IPS-18c (cell line): ENCODE measurements at regions not wholly inside any gene's neighbourhood (a gene's known extent, or its start where the extent isn't known, plus 50 kb on each side); places are given as distances from the start of the nearest gene placed in this dataset.

Source experiments
- H3K4me3 ChIP-seq: 2 replicates; pipeline ENCODE4 v1.7.0; 2013; ENCODE audit warnings: low read depth, mild to moderate bottlenecking, low read length, moderate library complexity; ENCODE audit not compliant: insufficient read depth
- H3K9me3 ChIP-seq: one replicate; pipeline ENCODE4 v1.6.1; 2013; ENCODE audit warnings: mild to moderate bottlenecking, low read length, moderate library complexity; ENCODE audit not compliant: control insufficient read depth, insufficient read depth

- Histone ChIP-seq H3K9me3 (no peaks in the 10 kb centered on the region), H3K4me3 (no peak overlapping the region)
Observed at GRCh38 chr4:177558995-177559394, 116.8 kb upstream of the AGA start.

- Histone ChIP-seq H3K9me3 (no peaks in the 10 kb centered on the region), H3K4me3 (no peak overlapping the region)
Observed at GRCh38 chr4:177562163-177562562, 119.9 kb upstream of the AGA start.

GRCh38 chr4:177562859-177563258 lies 120.6 kb upstream of the AGA start:
- no peak overlapping the region for H3K4me3 ChIP-seq

GRCh38 chr4:177566691-177567090 lies 124.5 kb upstream of the AGA start:
- no peaks in the 10 kb centered on the region for H3K9me3 ChIP-seq
- no peak overlapping the region for H3K4me3 ChIP-seq

More at GRCh38 chr4:177562859-177563258, 120.6 kb upstream of the AGA start:
- no peaks in the 10 kb centered on the region for H3K9me3 ChIP-seq

- H3K9me3 ChIP-seq: no peaks in the 10 kb centered on the region
- no peak overlapping the region for H3K4me3 ChIP-seq
Observed at GRCh38 chr4:177568931-177569330, 126.7 kb upstream of the AGA start.

- no peaks in the 10 kb centered on the region for H3K9me3 ChIP-seq
- no peak overlapping the region for H3K4me3 ChIP-seq
Observed at GRCh38 chr4:177569434-177569833, 127.2 kb upstream of the AGA start.

GRCh38 chr4:177573507-177573906 lies 131.3 kb upstream of the AGA start:
- H3K9me3 ChIP-seq: no peaks in the 10 kb centered on the region
- no peak overlapping the region for H3K4me3 ChIP-seq

GRCh38 chr4:177574446-177574845 lies 132.2 kb upstream of the AGA start:
- Histone ChIP-seq H3K9me3 (no peaks in the 10 kb centered on the region), H3K4me3 (no peak overlapping the region)

GRCh38 chr4:177579649-177580048 lies 137.4 kb upstream of the AGA start:
- Histone ChIP-seq H3K9me3 (no peaks in the 10 kb centered on the region), H3K4me3 (no peak overlapping the region)

- Histone ChIP-seq H3K4me3 (no peak overlapping the region), H3K9me3 (no peaks in the 10 kb centered on the region)
Observed at GRCh38 chr4:177582992-177583391, 140.8 kb upstream of the AGA start.

- Histone ChIP-seq H3K4me3 (no peak overlapping the region), H3K9me3 (no peaks in the 10 kb centered on the region)
Observed at GRCh38 chr4:177587989-177588388, 145.8 kb upstream of the AGA start.

- Histone ChIP-seq H3K9me3 (no peaks in the 10 kb centered on the region), H3K4me3 (no peak overlapping the region)
Observed at GRCh38 chr4:177595386-177595785, 153.1 kb upstream of the AGA start.

- H3K9me3 ChIP-seq: no peaks in the 10 kb centered on the region
- H3K4me3 ChIP-seq: no peak overlapping the region
Observed at GRCh38 chr4:177596035-177596434, 153.8 kb upstream of the AGA start.

GRCh38 chr4:177596991-177597390 lies 154.8 kb upstream of the AGA start:
- Histone ChIP-seq H3K9me3 (no peaks in the 10 kb centered on the region), H3K4me3 (no peak overlapping the region)

GRCh38 chr4:177605252-177605651 lies 163.0 kb upstream of the AGA start:
- Histone ChIP-seq H3K9me3 (peaks cover 2% of the 10 kb centered on the region), H3K4me3 (no peak overlapping the region)

- H3K4me3 ChIP-seq: no peak overlapping the region
Observed at GRCh38 chr4:177607111-177607573, 164.9 kb upstream of the AGA start.

GRCh38 chr4:177611974-177612664 lies 169.9 kb upstream of the AGA start:
- H3K9me3 ChIP-seq: no peaks in the 10 kb centered on the region
- no peak overlapping the region for H3K4me3 ChIP-seq

More at GRCh38 chr4:177607111-177607573, 164.9 kb upstream of the AGA start:
- peaks cover 2% of the 10 kb centered on the region for H3K9me3 ChIP-seq

GRCh38 chr4:177612684-177613083 lies 170.4 kb upstream of the AGA start:
- no peak overlapping the region for H3K4me3 ChIP-seq

GRCh38 chr4:177632481-177632880 lies 190.2 kb upstream of the AGA start:
- Histone ChIP-seq H3K9me3 (peaks cover under 1% of the 10 kb centered on the region), H3K4me3 (no peak overlapping the region)

More at GRCh38 chr4:177612684-177613083, 170.4 kb upstream of the AGA start:
- no peaks in the 10 kb centered on the region for H3K9me3 ChIP-seq
